AG04450 (cell line): ENCODE measurements at regions not wholly inside any gene's neighbourhood (a gene's known extent, or its start where the extent isn't known, plus 50 kb on each side); places are given as distances from the start of the nearest gene placed in this dataset.

Experiments
- CTCF ChIA-PET: fragments of 300-600, 350-600 bp; formaldehyde crosslinking; extraction: SDS; loops from one replicate; lab custom pipeline; 2022; ENCODE audit warnings: antibody characterized with exemption, inconsistent platforms; lab: Charles Lee
- POLR2A ChIA-PET: fragments of 350-600 bp; formaldehyde crosslinking; extraction: SDS; loops from one replicate; lab custom pipeline; 2021; ENCODE audit warnings: antibody characterized with exemption, inconsistent platforms; lab: Yijun Ruan, JAX
- DNase-seq: peaks from one replicate; pipeline ENCODE4 v3.0.0-alpha.2; 2011; ENCODE audit warnings: low read depth, low spot score
- H3K27ac ChIP-seq: one replicate; pipeline ENCODE4 v1.5.1; 2012; ENCODE audit warnings: low read depth, low read length, control low read depth
- H3K27me3 ChIP-seq: one replicate; pipeline ENCODE4 v1.6.0; 2012; ENCODE audit warnings: low read length; ENCODE audit not compliant: control insufficient read depth, insufficient read depth
- H3K4me3 ChIP-seq: 2 replicates; pipeline ENCODE4 v1.5.1; 2011; ENCODE audit warnings: mild to moderate bottlenecking, low read depth, low read length, control low read depth
- H3K9me3 ChIP-seq: 2 replicates; pipeline ENCODE4 v1.5.1; 2012; ENCODE audit warnings: low read length; ENCODE audit not compliant: control insufficient read depth, insufficient read depth
- CTCF ChIP-seq: IDR thresholded peaks from 2 replicates; pipeline ENCODE4 v1.5.1; 2011; ENCODE audit warnings: low read depth, low read length, control low read depth, inconsistent platforms

GRCh38 chr4:17251101-17251500 is 260.8 kb downstream of the QDPR start:
- Histone ChIP-seq H3K4me3 (no peak overlapping the region), H3K27ac (no peak overlapping the region), H3K27me3 (no peaks in the 10 kb centered on the region), H3K9me3 (no peaks in the 10 kb centered on the region)
- POLR2A ChIA-PET, result interaction anchor here (0.6 kb wide), 1 partner anchor 108 kb away, joined by 3 read pairs; no protein-coding TSS in a partner anchor
- no peak for TF ChIP-seq CTCF
- CTCF ChIA-PET, result no interaction called here
- DNase-seq, result no peak

GRCh38 chr4:17250591-17250990 is 261.3 kb downstream of the QDPR start:
- POLR2A ChIA-PET, result interaction anchor here (0.6 kb wide), 1 partner anchor 109 kb away, joined by 3 read pairs; no protein-coding TSS in a partner anchor
- no peak for DNase-seq
- CTCF ChIA-PET, result no interaction called here

GRCh38 chr4:17246656-17247055 is 265.2 kb downstream of the QDPR start:
- no peak for TF ChIP-seq CTCF
- POLR2A ChIA-PET, result no interaction called here
- CTCF ChIA-PET, result no interaction called here
- DNase-seq, result no peak
- Histone ChIP-seq H3K27me3 (no peaks in the 10 kb centered on the region), H3K4me3 (no peak overlapping the region), H3K27ac (no peak overlapping the region), H3K9me3 (no peaks in the 10 kb centered on the region)

More at GRCh38 chr4:17250591-17250990, 261.3 kb downstream of the QDPR start:
- H3K9me3 ChIP-seq, result no peaks in the 10 kb centered on the region
- H3K27me3 ChIP-seq, result no peaks in the 10 kb centered on the region
- H3K27ac ChIP-seq, result no peak overlapping the region
- H3K4me3 ChIP-seq, result no peak overlapping the region
- TF ChIP-seq CTCF, result no peak

- no peak overlapping the region for H3K27ac ChIP-seq
- H3K9me3 ChIP-seq, result no peaks in the 10 kb centered on the region
- ChIA-PET CTCF (no interaction called here), POLR2A (no interaction called here)
- H3K27me3 ChIP-seq, result no peaks in the 10 kb centered on the region
- no peak overlapping the region for H3K4me3 ChIP-seq
- no peak for TF ChIP-seq CTCF
- DNase-seq, result no peak
Observed at GRCh38 chr4:17241835-17242234, 270.1 kb downstream of the QDPR start.

GRCh38 chr4:17238633-17239032 is 273.3 kb downstream of the QDPR start:
- Histone ChIP-seq H3K4me3 (no peak overlapping the region), H3K27ac (no peak overlapping the region), H3K9me3 (no peaks in the 10 kb centered on the region), H3K27me3 (no peaks in the 10 kb centered on the region)
- POLR2A ChIA-PET, result no interaction called here
- no peak for DNase-seq
- CTCF ChIA-PET, result interaction anchor here (1.0 kb wide), 1 partner anchor 499 kb away, joined by 3 read pairs; no protein-coding TSS in a partner anchor
- TF ChIP-seq CTCF, result no peak
